ENCODE measurements at regions not wholly inside any gene's neighbourhood (a gene's known extent, or its start where the extent isn't known, plus 50 kb on each side); places are given as distances from the start of the nearest gene placed in this dataset.
"Not testable (repeated sequence)": the region's sequence is repeated elsewhere in the genome, so short reads cannot be mapped to it uniquely, and the experiment has no call there.

GRCh38 chr3:20999661-21000060 is 751.3 kb downstream of the ZNF385D start:
- TF ChIP-seq, protein P1, sequence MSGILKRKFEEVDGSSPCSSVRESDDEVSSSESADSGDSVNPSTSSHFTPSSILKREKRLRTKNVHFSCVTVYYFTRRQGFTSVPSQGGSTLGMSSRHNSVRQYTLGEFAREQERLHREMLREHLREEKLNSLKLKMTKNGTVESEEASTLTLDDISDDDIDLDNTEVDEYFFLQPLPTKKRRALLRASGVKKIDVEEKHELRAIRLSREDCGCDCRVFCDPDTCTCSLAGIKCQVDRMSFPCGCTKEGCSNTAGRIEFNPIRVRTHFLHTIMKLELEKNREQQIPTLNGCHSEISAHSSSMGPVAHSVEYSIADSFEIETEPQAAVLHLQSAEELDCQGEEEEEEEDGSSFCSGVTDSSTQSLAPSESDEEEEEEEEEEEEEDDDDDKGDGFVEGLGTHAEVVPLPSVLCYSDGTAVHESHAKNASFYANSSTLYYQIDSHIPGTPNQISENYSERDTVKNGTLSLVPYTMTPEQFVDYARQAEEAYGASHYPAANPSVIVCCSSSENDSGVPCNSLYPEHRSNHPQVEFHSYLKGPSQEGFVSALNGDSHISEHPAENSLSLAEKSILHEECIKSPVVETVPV (CRISPR knock-in tag; IDR thresholded peaks at IDR 0.05) = no peak
- TF ChIP-seq ZFP3 (CRISPR knock-in tag; IDR thresholded peaks at IDR 0.05) (no peak), TOX (CRISPR knock-in tag; IDR thresholded peaks at IDR 0.05; ENCODE audit: borderline replicate concordance) (no peak)
- ATAC-seq = no peak

DNA sequence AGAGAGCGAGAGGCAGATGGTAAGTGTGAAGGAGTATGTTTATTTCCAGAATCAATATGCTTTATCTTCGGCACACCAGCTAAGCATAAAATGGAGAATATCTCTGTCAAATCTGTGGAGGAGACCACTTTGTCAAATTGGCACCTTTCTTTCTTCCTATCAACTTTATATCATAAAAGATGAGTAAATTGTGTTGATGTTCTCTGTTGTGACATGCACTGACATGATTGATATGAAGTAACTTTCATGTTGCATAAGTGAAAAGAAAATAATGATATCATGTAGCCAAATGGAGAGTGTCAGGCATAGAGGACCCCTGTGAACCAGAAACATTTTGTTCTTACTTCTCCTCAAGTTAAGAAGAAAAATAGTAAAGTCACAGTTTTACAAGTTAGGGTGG is 753.8 kb downstream of the ZNF385D start:
- TF ChIP-seq RARB (CRISPR knock-in tag; IDR thresholded peaks at IDR 0.05) (no peak), BACH2 (CRISPR knock-in tag; IDR thresholded peaks at IDR 0.05; ENCODE audit: borderline replicate concordance) (no peak), ZC3H10 (CRISPR knock-in tag; IDR thresholded peaks at IDR 0.05) (no peak), ZNF8 (CRISPR knock-in tag; IDR thresholded peaks at IDR 0.05) (no peak), ZNF70 (CRISPR knock-in tag; IDR thresholded peaks at IDR 0.05) (no peak), TOX (CRISPR knock-in tag; IDR thresholded peaks at IDR 0.05; ENCODE audit: borderline replicate concordance) (no peak)
- TF ChIP-seq, protein P2, sequence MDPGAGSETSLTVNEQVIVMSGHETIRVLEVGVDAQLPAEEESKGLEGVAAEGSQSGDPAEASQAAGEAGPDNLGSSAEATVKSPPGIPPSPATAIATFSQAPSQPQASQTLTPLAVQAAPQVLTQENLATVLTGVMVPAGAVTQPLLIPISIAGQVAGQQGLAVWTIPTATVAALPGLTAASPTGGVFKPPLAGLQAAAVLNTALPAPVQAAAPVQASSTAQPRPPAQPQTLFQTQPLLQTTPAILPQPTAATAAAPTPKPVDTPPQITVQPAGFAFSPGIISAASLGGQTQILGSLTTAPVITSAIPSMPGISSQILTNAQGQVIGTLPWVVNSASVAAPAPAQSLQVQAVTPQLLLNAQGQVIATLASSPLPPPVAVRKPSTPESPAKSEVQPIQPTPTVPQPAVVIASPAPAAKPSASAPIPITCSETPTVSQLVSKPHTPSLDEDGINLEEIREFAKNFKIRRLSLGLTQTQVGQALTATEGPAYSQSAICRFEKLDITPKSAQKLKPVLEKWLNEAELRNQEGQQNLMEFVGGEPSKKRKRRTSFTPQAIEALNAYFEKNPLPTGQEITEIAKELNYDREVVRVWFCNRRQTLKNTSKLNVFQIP (CRISPR knock-in tag; IDR thresholded peaks at IDR 0.05; ENCODE audit: borderline replicate concordance, low read depth) = no peak
- TF ChIP-seq, protein P1 (CRISPR knock-in tag; IDR thresholded peaks at IDR 0.05) = no peak
- no peak for ATAC-seq

DNA sequence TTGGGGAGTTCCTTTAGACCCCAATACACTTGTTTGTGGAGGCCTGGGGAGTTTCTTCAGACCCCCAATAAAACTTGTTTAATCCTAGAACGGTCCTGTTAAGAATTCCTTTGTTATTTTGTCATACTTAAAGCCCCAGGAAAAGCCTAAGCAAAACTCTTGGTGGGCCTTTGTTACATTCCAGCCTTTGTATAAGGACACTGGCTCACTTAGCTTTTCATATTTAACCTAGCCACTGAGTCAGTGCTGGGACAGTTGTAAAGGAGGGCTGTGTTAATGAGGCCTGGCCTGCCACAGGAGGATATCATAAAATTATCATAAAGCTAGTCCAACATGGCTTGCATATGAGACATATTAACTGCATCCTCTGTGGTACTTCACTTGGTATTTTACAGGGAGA is 760.1 kb downstream of the ZNF385D start:
- ATAC-seq = no peak
- TF ChIP-seq ZNF70 (CRISPR knock-in tag; IDR thresholded peaks at IDR 0.05) (no peak), ESRRG (CRISPR knock-in tag; IDR thresholded peaks at IDR 0.05) (no peak), TCF4 (CRISPR knock-in tag; IDR thresholded peaks at IDR 0.05; ENCODE audit: borderline replicate concordance) (no peak), ZFP3 (CRISPR knock-in tag; IDR thresholded peaks at IDR 0.05) (no peak), PATZ1 (CRISPR knock-in tag; IDR thresholded peaks at IDR 0.05; ENCODE audit: borderline replicate concordance) (no peak), OSR1 (CRISPR knock-in tag; IDR thresholded peaks at IDR 0.05) (no peak), GLIS3 (CRISPR knock-in tag; IDR thresholded peaks at IDR 0.05) (no peak), ARNTL (CRISPR knock-in tag; IDR thresholded peaks at IDR 0.05; ENCODE audit: borderline replicate concordance, low read depth) (no peak), RARB (CRISPR knock-in tag; IDR thresholded peaks at IDR 0.05) (no peak), ZNF565 (CRISPR knock-in tag; conservative IDR thresholded peaks at IDR 0.05; ENCODE audit: low read depth) (no peak)
- TF ChIP-seq, protein P1 (CRISPR knock-in tag; IDR thresholded peaks at IDR 0.05) = no peak

DNA sequence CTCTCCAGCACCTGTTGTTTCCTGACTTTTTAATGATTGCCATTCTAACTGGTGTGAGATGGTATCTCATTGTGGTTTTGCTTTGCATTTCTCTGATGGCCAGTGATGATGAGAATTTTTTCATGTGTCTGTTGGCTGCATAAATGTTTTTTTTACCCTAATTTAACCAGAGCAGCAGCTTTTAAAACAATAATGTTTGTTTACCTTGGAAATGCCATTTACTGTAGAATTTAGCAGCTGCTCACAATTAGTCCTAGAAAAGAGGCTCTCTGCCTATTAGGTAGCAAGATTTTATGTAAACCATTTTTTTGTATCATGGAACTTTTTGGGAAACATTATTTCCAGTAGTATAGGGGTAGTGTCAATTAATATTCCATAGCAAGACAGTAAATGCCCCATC is 761.4 kb downstream of the ZNF385D start:
- ATAC-seq = not testable (repeated sequence)

DNA sequence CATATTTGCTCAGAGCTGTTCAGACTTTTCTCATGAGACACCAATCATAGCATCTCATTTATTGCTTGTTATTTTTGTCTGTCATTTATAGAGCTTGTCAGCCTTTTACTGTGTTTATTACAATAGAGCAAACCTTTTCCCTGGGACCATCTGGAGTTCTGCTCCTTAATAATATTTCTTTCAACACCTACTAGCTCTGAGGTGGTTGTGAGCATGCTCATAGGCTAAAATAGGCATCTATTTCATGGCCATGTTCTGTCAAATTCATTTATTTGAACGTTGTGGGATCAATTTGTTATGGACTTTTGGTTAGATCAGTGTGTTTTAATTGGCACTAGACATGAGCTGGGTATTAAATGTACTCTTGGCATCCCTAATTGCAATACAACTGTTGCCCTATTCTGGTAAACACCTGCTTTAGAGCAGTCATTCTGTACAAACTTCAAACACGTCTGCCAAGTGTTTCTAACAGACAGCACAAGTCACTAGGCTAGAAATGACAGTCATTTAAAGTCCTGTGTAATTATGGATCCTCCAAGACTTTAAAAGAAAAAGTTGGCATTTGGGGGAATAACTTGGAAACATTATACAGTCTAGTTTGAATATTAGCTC is 766.3 kb downstream of the ZNF385D start:
- no peak for TF ChIP-seq OSR1 (CRISPR knock-in tag; IDR thresholded peaks at IDR 0.05)
- no peak for TF ChIP-seq PPARA (CRISPR knock-in tag; IDR thresholded peaks at IDR 0.05; ENCODE audit: borderline replicate concordance)
- TF ChIP-seq TCF4 (CRISPR knock-in tag; IDR thresholded peaks at IDR 0.05; ENCODE audit: borderline replicate concordance) = no peak
- TF ChIP-seq ISL1 (CRISPR knock-in tag; IDR thresholded peaks at IDR 0.05) = no peak
- TF ChIP-seq ZNF8 (CRISPR knock-in tag; IDR thresholded peaks at IDR 0.05) = no peak
- TF ChIP-seq, protein P1 (CRISPR knock-in tag; IDR thresholded peaks at IDR 0.05) = no peak
- TF ChIP-seq GLIS3 (CRISPR knock-in tag; IDR thresholded peaks at IDR 0.05) = no peak
- no peak for TF ChIP-seq TSHZ2 (CRISPR knock-in tag; IDR thresholded peaks at IDR 0.05)
- TF ChIP-seq BACH2 (CRISPR knock-in tag; IDR thresholded peaks at IDR 0.05; ENCODE audit: borderline replicate concordance) = no peak
- no peak for TF ChIP-seq ARNTL (CRISPR knock-in tag; IDR thresholded peaks at IDR 0.05; ENCODE audit: borderline replicate concordance, low read depth)
- TF ChIP-seq TOX (CRISPR knock-in tag; IDR thresholded peaks at IDR 0.05; ENCODE audit: borderline replicate concordance) = no peak
- no peak for TF ChIP-seq ESRRG (CRISPR knock-in tag; IDR thresholded peaks at IDR 0.05)
- ATAC-seq = no peak

All from SK-N-SH treated with all-trans-retinoic acid at 6 μM for 48 hours (cell line).